ENCODE measurements at regions not wholly inside any gene's neighbourhood (a gene's known extent, or its start where the extent isn't known, plus 50 kb on each side); places are given as distances from the start of the nearest gene placed in this dataset.

DNA sequence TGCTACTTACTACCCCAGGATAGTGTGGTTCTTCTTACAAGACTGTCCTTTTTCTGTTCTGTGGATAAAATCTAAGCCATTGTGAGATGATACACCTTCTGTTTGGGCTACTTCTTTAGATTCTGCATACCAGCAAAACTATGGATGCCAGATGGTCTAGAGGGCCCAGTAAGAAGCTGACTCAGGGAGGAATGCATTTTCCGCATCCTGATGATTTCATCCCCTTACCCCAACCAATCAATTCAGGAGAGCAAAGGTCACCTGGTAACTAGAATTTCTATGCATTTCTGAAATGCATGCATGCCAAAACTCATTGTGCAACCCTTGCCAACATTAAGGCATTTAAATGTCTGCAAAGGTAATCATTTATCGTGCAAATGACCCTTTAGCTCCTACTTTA is 285.7 kb upstream of the ZP4 start:
- Histone ChIP-seq H3K9ac (ENCODE audit: low read depth in 2 of 2, low read length in 2 of 2) (no peak overlapping the region), H3K4me3 (no peak overlapping the region)
- no peak for DNase-seq

GRCh38 chr1:238171985-238172384 is 281.3 kb upstream of the ZP4 start:
- no peak overlapping the region for H3K9ac ChIP-seq (ENCODE audit: low read depth in 2 of 2, low read length in 2 of 2)
- no peaks in the 10 kb centered on the region for H3K27me3 ChIP-seq
- no peaks in the 10 kb centered on the region for H3K9me3 ChIP-seq
- no peak overlapping the region for H3K4me3 ChIP-seq
- DNase-seq: no peak
- intact Hi-C loops (cut with DNase I): no loop called here
- TF ChIP-seq, protein P1, sequence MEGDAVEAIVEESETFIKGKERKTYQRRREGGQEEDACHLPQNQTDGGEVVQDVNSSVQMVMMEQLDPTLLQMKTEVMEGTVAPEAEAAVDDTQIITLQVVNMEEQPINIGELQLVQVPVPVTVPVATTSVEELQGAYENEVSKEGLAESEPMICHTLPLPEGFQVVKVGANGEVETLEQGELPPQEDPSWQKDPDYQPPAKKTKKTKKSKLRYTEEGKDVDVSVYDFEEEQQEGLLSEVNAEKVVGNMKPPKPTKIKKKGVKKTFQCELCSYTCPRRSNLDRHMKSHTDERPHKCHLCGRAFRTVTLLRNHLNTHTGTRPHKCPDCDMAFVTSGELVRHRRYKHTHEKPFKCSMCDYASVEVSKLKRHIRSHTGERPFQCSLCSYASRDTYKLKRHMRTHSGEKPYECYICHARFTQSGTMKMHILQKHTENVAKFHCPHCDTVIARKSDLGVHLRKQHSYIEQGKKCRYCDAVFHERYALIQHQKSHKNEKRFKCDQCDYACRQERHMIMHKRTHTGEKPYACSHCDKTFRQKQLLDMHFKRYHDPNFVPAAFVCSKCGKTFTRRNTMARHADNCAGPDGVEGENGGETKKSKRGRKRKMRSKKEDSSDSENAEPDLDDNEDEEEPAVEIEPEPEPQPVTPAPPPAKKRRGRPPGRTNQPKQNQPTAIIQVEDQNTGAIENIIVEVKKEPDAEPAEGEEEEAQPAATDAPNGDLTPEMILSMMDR (IDR thresholded peaks at IDR 0.05): no peak
- no peak overlapping the region for H3K27ac ChIP-seq
- H3K4me1 ChIP-seq: no peaks in the 10 kb centered on the region
- no peaks in the 10 kb centered on the region for H3K36me3 ChIP-seq

More for the DNA sequence above, 285.7 kb upstream of the ZP4 start:
- intact Hi-C loops (cut with DNase I): no loop called here
- TF ChIP-seq, protein P1 (IDR thresholded peaks at IDR 0.05): no peak
- H3K9me3 ChIP-seq: no peaks in the 10 kb centered on the region
- H3K4me1 ChIP-seq: no peaks in the 10 kb centered on the region
- no peak overlapping the region for H3K27ac ChIP-seq
- H3K36me3 ChIP-seq: no peaks in the 10 kb centered on the region
- no peaks in the 10 kb centered on the region for H3K27me3 ChIP-seq

GRCh38 chr1:238161955-238162354 is 271.2 kb upstream of the ZP4 start:
- H3K4me3 ChIP-seq: no peak overlapping the region
- TF ChIP-seq, protein P1 (IDR thresholded peaks at IDR 0.05): no peak
- H3K36me3 ChIP-seq: no peaks in the 10 kb centered on the region
- DNase-seq: no peak
- H3K9ac ChIP-seq (ENCODE audit: low read depth in 2 of 2, low read length in 2 of 2): no peak overlapping the region
- no peaks in the 10 kb centered on the region for H3K9me3 ChIP-seq
- H3K27me3 ChIP-seq: no peaks in the 10 kb centered on the region
- no peaks in the 10 kb centered on the region for H3K4me1 ChIP-seq
- intact Hi-C loops (cut with DNase I): no loop called here
- no peak overlapping the region for H3K27ac ChIP-seq

- intact Hi-C loops (cut with DNase I): no loop called here
- Histone ChIP-seq H3K27ac (no peak overlapping the region), H3K4me1 (no peaks in the 10 kb centered on the region), H3K9me3 (no peaks in the 10 kb centered on the region), H3K36me3 (no peaks in the 10 kb centered on the region), H3K9ac (ENCODE audit: low read depth in 2 of 2, low read length in 2 of 2) (no peak overlapping the region), H3K27me3 (no peaks in the 10 kb centered on the region), H3K4me3 (no peak overlapping the region)
- TF ChIP-seq, protein P1 (IDR thresholded peaks at IDR 0.05): no peak
- no peak for DNase-seq
These were observed 263.2 kb upstream of the ZP4 start for GRCh38 chr1:238153939-238154338.

DNA sequence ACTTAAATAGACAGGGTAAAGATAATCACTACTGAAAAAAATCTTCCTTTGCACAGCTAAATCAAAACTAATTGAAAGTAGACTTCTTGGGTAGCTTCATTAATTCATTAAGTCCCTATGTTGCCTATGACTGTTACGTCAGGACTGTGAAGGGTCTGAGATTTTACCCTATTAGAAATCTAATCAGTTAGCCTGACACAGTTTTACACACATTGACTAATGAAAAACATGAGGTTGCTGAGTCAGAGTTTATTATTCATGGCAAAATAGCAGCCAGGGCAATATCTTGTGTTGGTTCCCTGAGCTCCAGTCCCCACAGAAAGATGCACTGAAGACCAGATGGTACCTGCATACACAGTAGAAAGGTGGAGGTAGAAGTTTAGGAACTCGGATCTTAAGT is 262.5 kb upstream of the ZP4 start:
- Histone ChIP-seq H3K9ac (ENCODE audit: low read depth in 2 of 2, low read length in 2 of 2) (no peak overlapping the region), H3K4me1 (no peaks in the 10 kb centered on the region), H3K4me3 (no peak overlapping the region), H3K27ac (no peak overlapping the region), H3K9me3 (no peaks in the 10 kb centered on the region), H3K36me3 (no peaks in the 10 kb centered on the region), H3K27me3 (no peaks in the 10 kb centered on the region)
- intact Hi-C loops (cut with DNase I): no loop called here
- TF ChIP-seq, protein P1 (IDR thresholded peaks at IDR 0.05): no peak
- no peak for DNase-seq

DNA sequence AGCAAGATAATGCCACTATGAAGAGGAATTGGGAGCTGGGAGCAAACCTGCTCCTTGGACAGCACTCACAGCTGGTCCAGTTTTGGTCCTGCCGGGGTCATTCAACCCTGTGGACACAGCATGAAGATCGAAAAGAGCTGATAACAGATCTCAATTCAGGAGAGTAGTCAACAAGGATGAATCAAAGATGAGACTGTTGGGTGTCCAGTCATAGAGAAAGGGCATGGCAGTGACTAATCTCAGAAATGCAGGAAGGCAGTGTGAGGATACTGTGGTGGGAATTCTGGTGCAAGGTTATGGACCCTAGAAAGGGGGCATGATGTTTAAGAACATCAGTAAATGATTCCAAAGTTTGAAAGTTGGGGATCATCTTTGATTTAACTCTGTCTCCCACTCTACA is 261.4 kb upstream of the ZP4 start:
- no peak overlapping the region for H3K9ac ChIP-seq (ENCODE audit: low read depth in 2 of 2, low read length in 2 of 2)
- TF ChIP-seq, protein P1 (IDR thresholded peaks at IDR 0.05): no peak
- intact Hi-C loops (cut with DNase I): no loop called here
- H3K4me3 ChIP-seq: no peak overlapping the region
- H3K4me1 ChIP-seq: no peaks in the 10 kb centered on the region
- no peak overlapping the region for H3K27ac ChIP-seq
- H3K9me3 ChIP-seq: no peaks in the 10 kb centered on the region
- H3K36me3 ChIP-seq: no peaks in the 10 kb centered on the region
- H3K27me3 ChIP-seq: no peaks in the 10 kb centered on the region
- DNase-seq: no peak

Data from colonic mucosa (tissue), 4 donors.